Sigmoid colon (tissue), 3 donors: ENCODE measurements at regions not wholly inside any gene's neighbourhood (a gene's known extent, or its start where the extent isn't known, plus 50 kb on each side); places are given as distances from the start of the nearest gene placed in this dataset.

Experiments used
- POLR2A ChIP-seq, 2 donors: fragments of 450-650 bp; IDR thresholded peaks; one replicate each; pipeline ENCODE4 v1.6.1; 2016; ENCODE audit warnings: antibody characterized with exemption in 2 of 2, mild to moderate bottlenecking in 2 of 2, moderate library complexity in 2 of 2
- TF ChIP-seq, protein P1 (sequence below), 4 experiments: fragments of 450-650 bp in 3 of 4; fragments of 200-600 bp in 1 of 4; IDR thresholded peaks; one replicate each; pipeline ENCODE4 v1.5.1; 2016 to 2019; ENCODE audit warnings: antibody characterized with exemption in 4 of 4, mild to moderate bottlenecking in 3 of 4, moderate library complexity in 2 of 4

DNA sequence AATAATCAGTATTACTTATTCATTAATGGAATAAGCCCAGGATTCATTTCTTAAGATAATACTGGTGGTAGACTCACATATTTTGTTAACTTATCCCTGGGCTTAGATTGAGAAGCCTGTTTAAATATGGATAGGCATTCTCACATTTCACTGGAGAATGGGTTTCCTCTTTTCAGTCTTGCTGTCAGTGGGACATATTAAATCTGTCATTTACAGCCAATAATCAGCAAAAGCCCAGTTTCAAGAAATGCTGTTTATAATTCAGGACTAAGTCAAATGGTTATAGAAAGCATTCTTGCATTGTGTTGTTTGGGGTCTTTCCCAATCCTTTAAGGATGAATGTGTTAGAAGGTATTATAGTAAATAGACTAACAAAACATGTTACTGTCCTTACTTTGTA is 143.7 kb upstream of the NAALADL2 start:
- TF ChIP-seq, protein P1, sequence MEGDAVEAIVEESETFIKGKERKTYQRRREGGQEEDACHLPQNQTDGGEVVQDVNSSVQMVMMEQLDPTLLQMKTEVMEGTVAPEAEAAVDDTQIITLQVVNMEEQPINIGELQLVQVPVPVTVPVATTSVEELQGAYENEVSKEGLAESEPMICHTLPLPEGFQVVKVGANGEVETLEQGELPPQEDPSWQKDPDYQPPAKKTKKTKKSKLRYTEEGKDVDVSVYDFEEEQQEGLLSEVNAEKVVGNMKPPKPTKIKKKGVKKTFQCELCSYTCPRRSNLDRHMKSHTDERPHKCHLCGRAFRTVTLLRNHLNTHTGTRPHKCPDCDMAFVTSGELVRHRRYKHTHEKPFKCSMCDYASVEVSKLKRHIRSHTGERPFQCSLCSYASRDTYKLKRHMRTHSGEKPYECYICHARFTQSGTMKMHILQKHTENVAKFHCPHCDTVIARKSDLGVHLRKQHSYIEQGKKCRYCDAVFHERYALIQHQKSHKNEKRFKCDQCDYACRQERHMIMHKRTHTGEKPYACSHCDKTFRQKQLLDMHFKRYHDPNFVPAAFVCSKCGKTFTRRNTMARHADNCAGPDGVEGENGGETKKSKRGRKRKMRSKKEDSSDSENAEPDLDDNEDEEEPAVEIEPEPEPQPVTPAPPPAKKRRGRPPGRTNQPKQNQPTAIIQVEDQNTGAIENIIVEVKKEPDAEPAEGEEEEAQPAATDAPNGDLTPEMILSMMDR (IDR thresholded peaks at IDR 0.05), result no peak
- TF ChIP-seq POLR2A (IDR thresholded peaks at IDR 0.05), result no peak
